ENCODE measurements at regions not wholly inside any gene's neighbourhood (a gene's known extent, or its start where the extent isn't known, plus 50 kb on each side); places are given as distances from the start of the nearest gene placed in this dataset.

DNA sequence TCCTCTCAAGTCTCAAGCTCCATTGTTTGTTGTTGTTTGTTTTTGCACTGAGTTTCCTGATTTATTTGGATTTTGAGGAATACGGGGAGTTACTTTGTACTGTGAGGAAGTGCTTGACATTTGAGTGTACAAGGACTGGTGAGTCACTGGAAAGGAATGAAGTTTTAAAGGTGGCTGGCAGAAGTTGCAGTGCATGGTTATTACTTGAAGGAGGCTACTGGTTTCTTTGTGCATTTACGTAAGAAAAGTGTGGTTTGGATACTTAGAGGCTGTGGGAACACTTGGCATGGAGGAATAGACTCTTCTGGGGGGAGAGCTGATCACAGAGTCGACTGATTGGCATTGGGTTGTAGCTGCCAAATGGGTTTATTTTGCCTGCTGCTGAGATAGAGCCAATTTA, 919.0 kb downstream of the TAF11L14 start:
- TF ChIP-seq, protein P1, sequence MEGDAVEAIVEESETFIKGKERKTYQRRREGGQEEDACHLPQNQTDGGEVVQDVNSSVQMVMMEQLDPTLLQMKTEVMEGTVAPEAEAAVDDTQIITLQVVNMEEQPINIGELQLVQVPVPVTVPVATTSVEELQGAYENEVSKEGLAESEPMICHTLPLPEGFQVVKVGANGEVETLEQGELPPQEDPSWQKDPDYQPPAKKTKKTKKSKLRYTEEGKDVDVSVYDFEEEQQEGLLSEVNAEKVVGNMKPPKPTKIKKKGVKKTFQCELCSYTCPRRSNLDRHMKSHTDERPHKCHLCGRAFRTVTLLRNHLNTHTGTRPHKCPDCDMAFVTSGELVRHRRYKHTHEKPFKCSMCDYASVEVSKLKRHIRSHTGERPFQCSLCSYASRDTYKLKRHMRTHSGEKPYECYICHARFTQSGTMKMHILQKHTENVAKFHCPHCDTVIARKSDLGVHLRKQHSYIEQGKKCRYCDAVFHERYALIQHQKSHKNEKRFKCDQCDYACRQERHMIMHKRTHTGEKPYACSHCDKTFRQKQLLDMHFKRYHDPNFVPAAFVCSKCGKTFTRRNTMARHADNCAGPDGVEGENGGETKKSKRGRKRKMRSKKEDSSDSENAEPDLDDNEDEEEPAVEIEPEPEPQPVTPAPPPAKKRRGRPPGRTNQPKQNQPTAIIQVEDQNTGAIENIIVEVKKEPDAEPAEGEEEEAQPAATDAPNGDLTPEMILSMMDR (IDR thresholded peaks at IDR 0.05), result no peak
- no peak for TF ChIP-seq POLR2A (IDR thresholded peaks at IDR 0.05)

Measured in body of pancreas (tissue), 4 donors.